ENCODE measurements at regions not wholly inside any gene's neighbourhood (a gene's known extent, or its start where the extent isn't known, plus 50 kb on each side); places are given as distances from the start of the nearest gene placed in this dataset.

GRCh38 chr6:71040043-71040442 is 83.2 kb upstream of the B3GAT2 start:
- H3K4me1 ChIP-seq (replicated peaks in 1 of 4; ENCODE audit: control insufficient read depth in 3 of 4, insufficient read depth in 4 of 4, low read length in 3 of 4) = no peaks in the 10 kb centered on the region; a peak in 1 of 7 replicates
- DNase-seq (ENCODE audit: low read depth in 1 of 2, low spot score in 2 of 2) (no peak), FAIRE-seq (no peak)
- no peak overlapping the region for H3K14ac ChIP-seq (ENCODE audit: insufficient read length)
- 0 out of 2 replicates have a peak overlapping the region, but pooled peaks have one; percentile 80 for H2AFZ ChIP-seq (ENCODE audit: low read length)
- 54% methylated on average over 1 of the region's 1 CpG; no CpG with 5 or more reads in 1 of the 2 experiments for WGBS, 2 experiments (ENCODE audit: extremely low coverage in 1 of 2, insufficient coverage in 1 of 2, insufficient read length in 1 of 2, insufficient replicate concordance in 2 of 2, low coverage in 1 of 2, low lambda C conversion rate in 2 of 2, missing lambda C conversion rate in 1 of 2)
- no peak overlapping the region for H4K8ac ChIP-seq (ENCODE audit: extremely low read depth, insufficient read depth, low read length)
- TF ChIP-seq RNF2 (IDR thresholded peaks at IDR 0.05; ENCODE audit: borderline replicate concordance, low read depth, low read length, missing control alignments, poor library complexity, severe bottlenecking) (no peak), CBX8 (IDR thresholded peaks at IDR 0.05; ENCODE audit: borderline replicate concordance, low read depth, low read length) (no peak), EP300 (IDR thresholded peaks at IDR 0.05; ENCODE audit: borderline replicate concordance in 1 of 2, low read depth in 2 of 2, low read length in 2 of 2) (no peak), ZNF274 (IDR thresholded peaks at IDR 0.05; ENCODE audit: borderline replicate concordance, extremely low read depth, low read length) (no peak), POU5F1 (IDR thresholded peaks at IDR 0.05; ENCODE audit: low read depth, low read length) (no peak), MAFK (IDR thresholded peaks at IDR 0.05; ENCODE audit: low read depth, low read length) (no peak), HDAC2 (IDR thresholded peaks at IDR 0.05; ENCODE audit: borderline replicate concordance in 1 of 2, low read depth in 2 of 2, low read length in 2 of 2) (no peak), POLR2A (IDR thresholded peaks at IDR 0.05; ENCODE audit: control extremely low read depth in 1 of 2, low read depth in 2 of 2, low read length in 2 of 2) (no peak), FOSL1 (IDR thresholded peaks at IDR 0.05; ENCODE audit: insufficient read depth, low read depth, low read length) (no peak), RBBP5 (IDR thresholded peaks at IDR 0.05; ENCODE audit: borderline replicate concordance, low read depth, low read length) (no peak), SP1 (IDR thresholded peaks at IDR 0.05; ENCODE audit: low read depth, low read length) (no peak), KDM1A (IDR thresholded peaks at IDR 0.05; ENCODE audit: borderline replicate concordance, low read length) (no peak)
- H3K4me3 ChIP-seq (ENCODE audit: extremely low read depth in 1 of 4, insufficient read depth in 2 of 4, low read depth in 3 of 4, low read length in 4 of 4) = no peak overlapping the region
- H4K91ac ChIP-seq (replicated peaks; ENCODE audit: insufficient read length, low read length) = no peak overlapping the region
- CTCF ChIA-PET (ENCODE audit: partially characterized antibody) = interaction anchor here (0.8 to 1.4 kb wide), 3 partner anchors 11 to 311 kb away, joined by 3 to 4 read pairs (median 3); no protein-coding TSS in a partner anchor
- POLR2A ChIA-PET (ENCODE audit: partially characterized antibody) = no interaction called here
- no peak overlapping the region for H2AK5ac ChIP-seq (ENCODE audit: low read depth, low read length)
- no peaks in the 10 kb centered on the region for H3K9me3 ChIP-seq (ENCODE audit: insufficient read depth in 2 of 2, low read depth in 1 of 2, low read length in 1 of 2)
- H3K27me3 ChIP-seq (replicated peaks in 1 of 4; ENCODE audit: control insufficient read depth in 3 of 4, extremely low read depth in 1 of 4, insufficient read depth in 3 of 4, low read length in 3 of 4) = no peaks in the 10 kb centered on the region
- H3K56ac ChIP-seq (replicated peaks; ENCODE audit: insufficient read length, low read depth, low read length) = no peak overlapping the region
- no peak overlapping the region for H3K4me2 ChIP-seq (ENCODE audit: insufficient read depth in 1 of 2, low read depth in 2 of 2, low read length in 2 of 2)
- no peaks in the 10 kb centered on the region for H3K79me1 ChIP-seq (ENCODE audit: low read depth, low read length)
- no peak overlapping the region for H2BK120ac ChIP-seq (replicated peaks; ENCODE audit: low read depth, low read length)
- no peak overlapping the region for H3K23ac ChIP-seq (ENCODE audit: insufficient read length)
- H3K36me3 ChIP-seq (ENCODE audit: control insufficient read depth in 2 of 4, insufficient read depth in 4 of 4, low read length in 3 of 4) = no peaks in the 10 kb centered on the region
- no peaks in the 10 kb centered on the region for H4K20me1 ChIP-seq (replicated peaks in 1 of 2; ENCODE audit: control insufficient read depth in 1 of 2, insufficient read depth in 2 of 2, low read length in 2 of 2)
- no peak overlapping the region for H4K5ac ChIP-seq (ENCODE audit: insufficient read length, low read depth, low read length)
- H2BK20ac ChIP-seq (ENCODE audit: low read length) = no peak overlapping the region
- H3K18ac ChIP-seq (ENCODE audit: extremely low read depth, low read length) = no peak overlapping the region
- H2BK15ac ChIP-seq (ENCODE audit: low read length) = no peak overlapping the region
- no peak overlapping the region for H3K27ac ChIP-seq (ENCODE audit: low read depth, low read length)
- no peak overlapping the region; the same call in 1 of the 2 replicates for H2BK5ac ChIP-seq (ENCODE audit: low read depth, low read length)
- H3K79me2 ChIP-seq (ENCODE audit: control insufficient read depth in 1 of 2, insufficient read depth in 2 of 2, low read length in 2 of 2) = no peaks in the 10 kb centered on the region
- H3K23me2 ChIP-seq (ENCODE audit: low read depth, low read length) = no peaks in the 10 kb centered on the region
- no peak overlapping the region for H3K9ac ChIP-seq (replicated peaks in 1 of 4; ENCODE audit: extremely low read depth in 1 of 4, low read depth in 3 of 4, low read length in 3 of 4)
- no peak overlapping the region for H3K4ac ChIP-seq (replicated peaks; ENCODE audit: insufficient read length, low read depth, low read length)
- H2BK12ac ChIP-seq (ENCODE audit: low read depth, low read length) = no peak overlapping the region
